Esophagus muscularis mucosa (tissue), 4 donors: ENCODE measurements at regions not wholly inside any gene's neighbourhood (a gene's known extent, or its start where the extent isn't known, plus 50 kb on each side); places are given as distances from the start of the nearest gene placed in this dataset.

Source experiments
- DNase-seq: peaks from one replicate; pipeline ENCODE4 v3.0.0-alpha.2; 2017; ENCODE audit errors: extremely low spot score
- H3K27ac ChIP-seq, 4 donors: fragments of 200-600 bp; sonication (generic); replicated peaks in 1 of 4; 1 replicate in 3 of 4; 2 replicates in 1 of 4; pipeline ENCODE4 v1.5.1; 2016 to 2019; ENCODE audit warnings: mild to moderate bottlenecking in 1 of 4
- H3K27me3 ChIP-seq, 4 donors: fragments of 200-600 bp; sonication (generic); one replicate each; pipeline versions ENCODE4 v1.5.1 to v1.6.0; 2016 to 2019
- H3K36me3 ChIP-seq, 4 donors: fragments of 200-600 bp; sonication (generic); one replicate each; pipeline ENCODE4 v1.5.1; 2016 to 2019
- H3K4me1 ChIP-seq, 4 donors: fragments of 200-600 bp; sonication (generic); one replicate each; pipeline ENCODE4 v1.5.1; 2016 to 2019
- H3K4me3 ChIP-seq, 4 donors: fragments of 200-600 bp; sonication (generic); 1 replicate in 2 of 4; 2 replicates in 2 of 4; pipeline ENCODE4 v1.5.1; 2016 to 2019; ENCODE audit warnings: mild to moderate bottlenecking in 4 of 4, moderate library complexity in 1 of 4
- H3K9me3 ChIP-seq, 4 donors: fragments of 200-600 bp; sonication (generic); 1 replicate in 3 of 4; 2 replicates in 1 of 4; pipeline ENCODE4 v1.5.1; 2016 to 2019
- CTCF ChIP-seq, 3 experiments: fragments of 200-600 bp in 2 of 3; fragments of 450-650 bp in 1 of 3; sonication (generic) in 2 of 3; IDR thresholded peaks; one replicate each; pipeline ENCODE4 v1.5.1; 2017 to 2019; ENCODE audit warnings: antibody characterized with exemption in 3 of 3, mild to moderate bottlenecking in 2 of 3, moderate library complexity in 1 of 3
- EP300 ChIP-seq: sonication (generic); formaldehyde crosslinking; IDR thresholded peaks from one replicate; pipeline ENCODE4 v1.6.1; 2017; ENCODE audit warnings: antibody characterized with exemption
- POLR2A ChIP-seq: fragments of 450-650 bp; IDR thresholded peaks from one replicate; pipeline ENCODE4 v1.6.1; 2017; ENCODE audit warnings: antibody characterized with exemption, moderate library complexity, mild to moderate bottlenecking, low read depth
- POLR2AphosphoS5 ChIP-seq, 2 donors: sonication (generic); formaldehyde crosslinking; IDR thresholded peaks; one replicate each; pipeline ENCODE4 v1.6.1; 2017; ENCODE audit warnings: antibody characterized with exemption in 2 of 2
- WGBS: methylation state at CpG from one replicate; pipeline ENCODE4 v1.1.5; 2018; 5-methylcytosine and 5-hydroxymethylcytosine counted together
- intact Hi-C: fragments of 100-400 bp; cut with DNase I; formaldehyde crosslinking; loops from one replicate; pipeline ENCODE4 v1.15.1; 2023

GRCh38 chr16:5906351-5906750 is 808.8 kb upstream of the EEF2KMT start:
- no peaks in the 10 kb centered on the region for H3K4me1 ChIP-seq
- DNase-seq, result no peak
- H3K27me3 ChIP-seq, result peaks cover 0 to under 1% (median 0%) of the 10 kb centered on the region in 4 donors
- H3K9me3 ChIP-seq, result no peaks in the 10 kb centered on the region
- H3K4me3 ChIP-seq, result no peak overlapping the region
- intact Hi-C loops, result no loop called here
- H3K36me3 ChIP-seq, result no peaks in the 10 kb centered on the region
- H3K27ac ChIP-seq, result no peak overlapping the region
- TF ChIP-seq CTCF (IDR thresholded peaks at IDR 0.05) (no peak), POLR2A (no peak), POLR2AphosphoS5 (IDR thresholded peaks at IDR 0.05) (no peak), EP300 (no peak)
- WGBS, result 75% methylated on average over 6 of the region's 6 CpGs

- no peak for DNase-seq
- intact Hi-C loops, result no loop called here
- no peaks in the 10 kb centered on the region for H3K4me1 ChIP-seq
Observed at GRCh38 chr16:5905935-5906334, 808.3 kb upstream of the EEF2KMT start.

GRCh38 chr16:5903832-5904231 is 806.2 kb upstream of the EEF2KMT start:
- intact Hi-C loops, result no loop called here
- H3K9me3 ChIP-seq, result peaks cover 0 to 10% (median 5%) of the 10 kb centered on the region in 4 donors

More at GRCh38 chr16:5905935-5906334, 808.3 kb upstream of the EEF2KMT start:
- Histone ChIP-seq H3K36me3 (no peaks in the 10 kb centered on the region), H3K27ac (no peak overlapping the region), H3K27me3 (no peaks in the 10 kb centered on the region), H3K9me3 (peaks cover 0 to 2% (median 0%) of the 10 kb centered on the region in 4 donors), H3K4me3 (no peak overlapping the region)
- 62% methylated on average over 4 of the region's 4 CpGs for WGBS
- no peak for TF ChIP-seq CTCF (IDR thresholded peaks at IDR 0.05)
- no peak for TF ChIP-seq POLR2A
- TF ChIP-seq POLR2AphosphoS5 (IDR thresholded peaks at IDR 0.05), result no peak
- no peak for TF ChIP-seq EP300

GRCh38 chr16:5903153-5903552 is 805.6 kb upstream of the EEF2KMT start:
- H3K36me3 ChIP-seq, result no peaks in the 10 kb centered on the region
- WGBS, result 70% methylated on average over 3 of the region's 3 CpGs
- peaks cover 0 to 10% (median 5%) of the 10 kb centered on the region in 4 donors for H3K9me3 ChIP-seq
- no peak for DNase-seq
- no peaks in the 10 kb centered on the region for H3K27me3 ChIP-seq
- H3K27ac ChIP-seq, result no peak overlapping the region
- no peak for TF ChIP-seq POLR2A
- no peak for TF ChIP-seq CTCF (IDR thresholded peaks at IDR 0.05)
- TF ChIP-seq EP300, result no peak
- TF ChIP-seq POLR2AphosphoS5 (IDR thresholded peaks at IDR 0.05), result no peak
- H3K4me3 ChIP-seq, result no peak overlapping the region
- intact Hi-C loops, result no loop called here
- H3K4me1 ChIP-seq, result no peaks in the 10 kb centered on the region

More at GRCh38 chr16:5903832-5904231, 806.2 kb upstream of the EEF2KMT start:
- Histone ChIP-seq H3K4me1 (no peaks in the 10 kb centered on the region), H3K27me3 (no peaks in the 10 kb centered on the region), H3K36me3 (no peaks in the 10 kb centered on the region), H3K4me3 (no peak overlapping the region), H3K27ac (no peak overlapping the region)
- DNase-seq, result no peak
- TF ChIP-seq POLR2AphosphoS5 (IDR thresholded peaks at IDR 0.05) (no peak), CTCF (IDR thresholded peaks at IDR 0.05) (no peak), POLR2A (no peak), EP300 (no peak)
- WGBS, result 84% methylated on average over 13 of the region's 13 CpGs

- 77% methylated on average over 2 of the region's 2 CpGs for WGBS
- DNase-seq, result no peak
- Histone ChIP-seq H3K36me3 (no peaks in the 10 kb centered on the region), H3K9me3 (peaks cover 0 to 10% (median 5%) of the 10 kb centered on the region in 4 donors), H3K4me3 (no peak overlapping the region), H3K27me3 (no peaks in the 10 kb centered on the region), H3K27ac (no peak overlapping the region), H3K4me1 (no peaks in the 10 kb centered on the region)
- TF ChIP-seq POLR2A, result no peak
- no peak for TF ChIP-seq EP300
- no peak for TF ChIP-seq CTCF (IDR thresholded peaks at IDR 0.05)
- TF ChIP-seq POLR2AphosphoS5 (IDR thresholded peaks at IDR 0.05), result no peak
- intact Hi-C loops, result no loop called here
Observed at GRCh38 chr16:5900046-5900445, 802.5 kb upstream of the EEF2KMT start.
